IPS-15b (cell line): ENCODE measurements at regions not wholly inside any gene's neighbourhood (a gene's known extent, or its start where the extent isn't known, plus 50 kb on each side); places are given as distances from the start of the nearest gene placed in this dataset.

Experiments used
- H3K27me3 ChIP-seq: one replicate; pipeline ENCODE4 v1.6.1; 2013; ENCODE audit warnings: low read length; ENCODE audit not compliant: control insufficient read depth, insufficient read depth
- H3K36me3 ChIP-seq: one replicate; pipeline ENCODE4 v1.6.1; 2013; ENCODE audit warnings: low read length; ENCODE audit not compliant: control insufficient read depth, insufficient read depth
- H3K4me1 ChIP-seq: one replicate; pipeline ENCODE4 v1.6.1; 2013; ENCODE audit warnings: mild to moderate bottlenecking, low read length; ENCODE audit not compliant: control insufficient read depth, insufficient read depth
- H3K4me3 ChIP-seq: one replicate; pipeline ENCODE4 v1.5.1; 2013; ENCODE audit warnings: low read depth, low read length
- H3K9ac ChIP-seq: one replicate; pipeline ENCODE4 v1.6.1; 2013; ENCODE audit warnings: low read depth, mild to moderate bottlenecking, low read length
- H3K9me3 ChIP-seq: one replicate; pipeline ENCODE4 v1.6.1; 2013; ENCODE audit warnings: mild to moderate bottlenecking, low read length; ENCODE audit not compliant: control insufficient read depth, insufficient read depth

- Histone ChIP-seq H3K4me3 (no peak overlapping the region), H3K27me3 (no peaks in the 10 kb centered on the region)
Measured at GRCh38 chr13:73748404-73748803, 385.8 kb downstream of the KLF12 start.

GRCh38 chr13:73745190-73745589 is 389.0 kb downstream of the KLF12 start:
- Histone ChIP-seq H3K4me1 (peaks cover 6% of the 10 kb centered on the region), H3K27me3 (no peaks in the 10 kb centered on the region), H3K36me3 (no peaks in the 10 kb centered on the region), H3K4me3 (no peak overlapping the region), H3K9me3 (no peaks in the 10 kb centered on the region), H3K9ac (no peak overlapping the region)

More at GRCh38 chr13:73748404-73748803, 385.8 kb downstream of the KLF12 start:
- Histone ChIP-seq H3K4me1 (no peaks in the 10 kb centered on the region), H3K36me3 (no peaks in the 10 kb centered on the region), H3K9me3 (no peaks in the 10 kb centered on the region), H3K9ac (no peak overlapping the region)

- Histone ChIP-seq H3K4me3 (no peak overlapping the region), H3K27me3 (no peaks in the 10 kb centered on the region), H3K36me3 (no peaks in the 10 kb centered on the region), H3K4me1 (peaks cover 6% of the 10 kb centered on the region), H3K9me3 (no peaks in the 10 kb centered on the region), H3K9ac (no peak overlapping the region)
Measured at GRCh38 chr13:73742982-73743381, 391.2 kb downstream of the KLF12 start.

DNA sequence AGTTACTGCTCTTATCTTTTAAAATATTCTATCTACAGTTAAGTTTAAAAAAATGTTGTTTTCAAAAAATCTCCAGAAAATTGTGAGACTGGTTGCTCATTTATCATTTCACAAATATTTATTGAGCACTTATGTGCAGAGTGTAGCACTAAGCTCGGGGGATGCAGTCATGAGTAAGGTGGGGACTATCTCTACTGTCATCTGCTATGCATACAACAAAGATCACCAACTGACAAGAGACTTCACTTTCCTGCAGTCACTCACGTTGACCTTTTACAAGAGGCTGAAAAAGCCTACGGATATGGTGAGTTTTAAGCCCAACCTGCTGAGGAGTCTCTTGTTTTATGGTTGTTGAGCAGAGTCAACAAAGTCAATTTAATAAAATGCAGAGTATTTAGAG is 392.5 kb downstream of the KLF12 start:
- Histone ChIP-seq H3K9ac (no peak overlapping the region), H3K27me3 (no peaks in the 10 kb centered on the region), H3K9me3 (no peaks in the 10 kb centered on the region), H3K36me3 (no peaks in the 10 kb centered on the region), H3K4me3 (no peak overlapping the region), H3K4me1 (peaks cover 6% of the 10 kb centered on the region)

DNA sequence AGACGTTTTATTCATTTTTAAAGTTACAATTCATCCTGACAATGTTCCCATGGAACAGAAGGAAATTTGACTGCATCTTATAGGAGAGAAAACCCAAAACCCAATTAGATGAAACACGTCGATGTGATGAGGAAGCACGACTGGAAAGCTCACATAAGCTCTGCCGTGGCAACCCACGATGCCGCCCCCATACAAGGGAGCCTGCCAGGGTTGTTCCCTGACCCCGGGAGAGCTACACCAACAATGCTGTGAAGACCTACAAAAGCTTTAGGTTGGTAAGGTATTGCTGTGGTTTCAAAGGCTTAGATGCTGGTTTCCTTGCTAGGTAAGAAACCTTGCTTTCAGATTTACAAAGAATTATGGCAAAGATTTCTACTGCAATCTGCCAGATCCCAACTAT is 393.1 kb downstream of the KLF12 start:
- no peak overlapping the region for H3K4me3 ChIP-seq
- no peaks in the 10 kb centered on the region for H3K36me3 ChIP-seq
- no peak overlapping the region for H3K9ac ChIP-seq
- no peaks in the 10 kb centered on the region for H3K9me3 ChIP-seq
- H3K4me1 ChIP-seq = peaks cover 6% of the 10 kb centered on the region
- H3K27me3 ChIP-seq = no peaks in the 10 kb centered on the region

DNA sequence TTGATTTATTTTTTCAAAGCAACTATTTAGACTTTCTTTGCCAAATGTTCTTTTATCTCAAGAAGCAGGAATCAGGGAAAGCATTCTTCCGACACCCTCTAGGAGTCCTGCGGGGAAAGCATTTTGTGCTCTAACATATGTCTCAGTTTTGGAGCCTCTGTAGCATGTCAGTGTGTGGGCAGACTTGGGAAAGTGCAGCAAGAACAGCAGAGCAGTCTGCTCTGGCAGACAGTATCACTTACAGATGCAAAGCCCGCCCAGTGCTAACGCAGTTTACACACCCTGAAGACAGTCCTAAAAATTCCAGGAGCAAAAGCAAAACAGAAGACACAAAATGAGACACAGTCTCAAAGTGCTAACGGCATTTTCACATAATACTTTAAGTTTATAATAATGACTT is 393.5 kb downstream of the KLF12 start:
- H3K27me3 ChIP-seq = no peaks in the 10 kb centered on the region
- H3K9ac ChIP-seq = no peak overlapping the region
- no peaks in the 10 kb centered on the region for H3K36me3 ChIP-seq
- H3K9me3 ChIP-seq = no peaks in the 10 kb centered on the region
- no peak overlapping the region for H3K4me3 ChIP-seq
- peaks cover 6% of the 10 kb centered on the region for H3K4me1 ChIP-seq

- Histone ChIP-seq H3K9ac (no peak overlapping the region), H3K27me3 (no peaks in the 10 kb centered on the region), H3K4me3 (no peak overlapping the region), H3K36me3 (no peaks in the 10 kb centered on the region), H3K4me1 (peaks cover 6% of the 10 kb centered on the region), H3K9me3 (no peaks in the 10 kb centered on the region)
Measured at GRCh38 chr13:73739394-73739793, 394.8 kb downstream of the KLF12 start.

- no peaks in the 10 kb centered on the region for H3K9me3 ChIP-seq
- H3K27me3 ChIP-seq = no peaks in the 10 kb centered on the region
- no peaks in the 10 kb centered on the region for H3K36me3 ChIP-seq
- H3K4me1 ChIP-seq = peaks cover 6% of the 10 kb centered on the region
- no peak overlapping the region for H3K9ac ChIP-seq
- H3K4me3 ChIP-seq = no peak overlapping the region
Measured at GRCh38 chr13:73738626-73739025, 395.6 kb downstream of the KLF12 start.

DNA sequence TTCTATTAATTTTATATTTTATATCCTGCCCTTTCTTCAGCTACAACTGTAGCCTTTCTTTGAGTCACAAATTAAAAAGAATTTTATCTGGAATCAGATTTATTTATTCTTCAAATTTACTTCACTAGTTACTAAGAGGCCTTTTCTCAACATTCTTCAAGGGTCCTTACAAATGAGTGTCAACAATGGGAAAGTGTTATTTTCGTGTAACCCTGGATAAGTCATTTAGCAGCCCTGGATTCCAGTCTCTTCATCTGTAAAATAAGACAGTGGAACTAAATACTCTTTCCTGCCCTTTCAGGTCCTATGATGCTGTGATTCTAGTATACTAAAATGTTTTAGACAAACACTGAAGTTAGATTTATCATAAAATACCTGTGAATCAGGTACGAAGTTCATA is 397.0 kb downstream of the KLF12 start:
- Histone ChIP-seq H3K4me3 (no peak overlapping the region), H3K9me3 (no peaks in the 10 kb centered on the region), H3K4me1 (peaks cover 6% of the 10 kb centered on the region), H3K36me3 (no peaks in the 10 kb centered on the region), H3K9ac (no peak overlapping the region), H3K27me3 (no peaks in the 10 kb centered on the region)

DNA sequence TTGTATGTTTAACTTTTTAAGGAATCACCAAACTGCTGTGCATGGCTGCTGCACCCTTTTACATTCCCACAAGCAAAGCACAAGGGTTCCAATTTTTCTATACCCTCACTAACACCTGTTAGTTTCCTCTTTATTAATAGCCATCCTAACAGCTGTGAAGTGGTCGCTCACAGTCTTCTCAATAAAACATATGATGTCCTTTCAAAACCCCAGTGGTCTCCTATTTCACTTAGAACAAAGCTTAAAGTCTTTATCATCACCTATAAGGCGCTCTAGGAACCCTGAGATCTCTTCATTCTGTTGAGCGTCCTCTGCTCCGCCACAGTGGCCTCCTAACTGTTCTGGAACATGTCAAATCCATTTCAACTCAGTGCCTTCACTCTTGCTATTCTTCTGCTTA is 400.5 kb downstream of the KLF12 start:
- Histone ChIP-seq H3K27me3 (no peaks in the 10 kb centered on the region), H3K9ac (no peak overlapping the region), H3K36me3 (no peaks in the 10 kb centered on the region), H3K4me3 (no peak overlapping the region), H3K9me3 (no peaks in the 10 kb centered on the region), H3K4me1 (peaks cover 15% of the 10 kb centered on the region)

- Histone ChIP-seq H3K9me3 (no peaks in the 10 kb centered on the region), H3K36me3 (no peaks in the 10 kb centered on the region), H3K27me3 (no peaks in the 10 kb centered on the region), H3K9ac (no peak overlapping the region), H3K4me1 (peaks cover 15% of the 10 kb centered on the region), H3K4me3 (no peak overlapping the region)
Measured at GRCh38 chr13:73732350-73732749, 401.9 kb downstream of the KLF12 start.

- no peak overlapping the region for H3K9ac ChIP-seq
- no peaks in the 10 kb centered on the region for H3K36me3 ChIP-seq
- H3K27me3 ChIP-seq = no peaks in the 10 kb centered on the region
- no peak overlapping the region for H3K4me3 ChIP-seq
- H3K9me3 ChIP-seq = no peaks in the 10 kb centered on the region
- H3K4me1 ChIP-seq = peaks cover 15% of the 10 kb centered on the region
Measured at GRCh38 chr13:73731564-73731963, 402.6 kb downstream of the KLF12 start.

DNA sequence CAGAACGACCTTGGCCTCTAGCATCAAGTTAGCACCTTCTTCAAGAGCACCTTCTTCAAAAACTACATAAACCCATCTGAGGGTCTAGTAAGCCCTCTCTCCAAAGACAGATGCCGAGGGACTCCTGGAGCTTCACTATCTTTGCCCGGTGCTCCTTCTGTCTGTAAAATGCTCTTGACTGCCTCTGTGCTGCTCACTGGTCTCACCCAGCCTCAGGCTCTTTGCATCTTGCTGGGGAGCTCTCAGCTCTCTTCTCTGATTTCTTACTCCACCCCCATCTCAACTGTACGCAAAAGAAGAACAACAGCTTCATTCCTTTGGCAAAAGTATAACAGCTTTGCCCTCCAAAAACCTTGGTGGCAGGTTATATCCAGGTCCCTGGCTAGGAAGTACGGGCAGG is 404.2 kb downstream of the KLF12 start:
- peaks cover 15% of the 10 kb centered on the region for H3K4me1 ChIP-seq
- H3K4me3 ChIP-seq = no peak overlapping the region
- no peaks in the 10 kb centered on the region for H3K36me3 ChIP-seq
- H3K9me3 ChIP-seq = no peaks in the 10 kb centered on the region
- H3K27me3 ChIP-seq = no peaks in the 10 kb centered on the region
- H3K9ac ChIP-seq = no peak overlapping the region
